ENCODE measurements at regions not wholly inside any gene's neighbourhood (a gene's known extent, or its start where the extent isn't known, plus 50 kb on each side); places are given as distances from the start of the nearest gene placed in this dataset.

- no peak for DNase-seq (ENCODE audit: extremely low read depth in 1 of 2, low read depth in 1 of 2)
These were observed 200.1 kb downstream of the CBLN1 start for GRCh38 chr16:49081554-49081953.

DNA sequence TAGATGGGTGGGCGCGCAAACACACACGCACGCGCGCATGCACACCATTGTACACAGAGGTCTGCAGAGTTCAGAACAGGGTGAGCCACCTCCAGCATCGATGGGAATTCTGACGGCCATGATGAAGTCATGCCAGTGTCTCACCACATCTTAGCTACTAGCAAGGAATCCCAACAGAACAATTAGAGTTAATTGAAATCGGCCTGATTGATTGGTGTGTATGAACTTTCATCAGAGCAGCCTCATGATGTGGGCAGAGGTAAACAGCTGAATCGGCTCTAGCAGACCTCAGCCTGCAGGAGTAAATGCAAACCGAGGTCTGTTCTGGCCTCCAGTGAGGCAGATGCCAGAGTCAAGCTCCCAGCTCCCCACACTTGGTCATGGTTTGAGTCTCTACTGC, 200.6 kb downstream of the CBLN1 start:
- DNase-seq (ENCODE audit: extremely low read depth in 1 of 2, low read depth in 1 of 2): no peak

GRCh38 chr16:49078571-49078970, 203.1 kb downstream of the CBLN1 start:
- DNase-seq (ENCODE audit: extremely low read depth in 1 of 2, low read depth in 1 of 2): no peak

- DNase-seq (ENCODE audit: extremely low read depth in 1 of 2, low read depth in 1 of 2): no peak
These were observed 203.5 kb downstream of the CBLN1 start for GRCh38 chr16:49078104-49078503.

- DNase-seq (ENCODE audit: extremely low read depth in 1 of 2, low read depth in 1 of 2): no peak
These were observed 205.9 kb downstream of the CBLN1 start for GRCh38 chr16:49075709-49076108.

GRCh38 chr16:49068224-49068623, 213.4 kb downstream of the CBLN1 start:
- DNase-seq (ENCODE audit: extremely low read depth in 1 of 2, low read depth in 1 of 2): no peak

- no peak for DNase-seq (ENCODE audit: extremely low read depth in 1 of 2, low read depth in 1 of 2)
These were observed 213.9 kb downstream of the CBLN1 start for GRCh38 chr16:49067776-49068175.

DNA sequence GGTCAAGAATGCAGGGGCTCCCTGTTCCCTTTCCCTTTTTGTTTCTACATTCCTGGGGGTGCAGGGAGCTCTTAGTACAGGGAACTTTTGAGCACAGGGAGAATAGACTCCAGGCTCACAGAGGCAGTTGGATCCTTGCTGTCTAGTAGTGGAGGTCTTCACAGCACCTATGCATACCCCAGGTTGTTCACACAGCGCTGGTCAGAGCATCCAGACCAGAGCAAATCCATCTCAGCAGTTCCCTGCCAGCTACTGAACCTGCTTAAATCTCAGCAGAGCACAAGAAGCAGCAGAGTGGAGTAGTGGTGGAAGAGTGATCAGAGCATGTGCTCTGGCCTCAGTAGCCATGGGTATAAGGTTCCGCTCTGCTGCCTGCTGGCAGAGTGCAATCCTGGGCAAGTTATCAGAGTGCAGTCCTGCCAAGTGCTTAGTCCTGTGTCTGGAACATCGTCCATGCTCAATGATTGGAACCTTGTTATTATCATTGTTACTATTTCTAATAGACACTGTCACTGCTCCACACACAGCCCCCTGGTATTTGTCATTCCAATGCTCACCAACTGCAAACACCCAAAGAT, 220.4 kb downstream of the CBLN1 start:
- no peak for DNase-seq (ENCODE audit: extremely low read depth in 1 of 2, low read depth in 1 of 2)

- no peak for DNase-seq (ENCODE audit: extremely low read depth in 1 of 2, low read depth in 1 of 2)
These were observed 220.9 kb downstream of the CBLN1 start for GRCh38 chr16:49060728-49061127.

DNA sequence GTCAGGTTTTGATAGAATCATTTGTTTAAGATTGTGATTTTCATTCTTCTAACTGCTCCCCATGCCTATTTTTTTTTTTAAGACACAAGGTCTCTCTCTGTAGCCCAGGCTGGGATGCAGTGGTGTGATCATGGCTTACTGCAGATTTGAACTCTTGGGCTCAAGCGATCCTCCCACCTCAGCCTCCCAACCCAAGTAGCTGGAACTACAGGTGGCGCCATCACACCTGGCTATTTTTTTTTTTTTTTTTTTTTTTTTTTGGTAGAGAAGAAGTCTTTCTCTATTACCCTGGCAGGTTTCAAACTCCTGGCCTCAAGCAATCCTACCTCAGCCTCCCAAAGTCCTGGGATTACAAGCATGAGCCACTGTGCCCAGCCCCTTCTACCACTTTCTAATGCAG, 223.3 kb downstream of the CBLN1 start:
- no peak for DNase-seq (ENCODE audit: extremely low read depth in 1 of 2, low read depth in 1 of 2)

DNA sequence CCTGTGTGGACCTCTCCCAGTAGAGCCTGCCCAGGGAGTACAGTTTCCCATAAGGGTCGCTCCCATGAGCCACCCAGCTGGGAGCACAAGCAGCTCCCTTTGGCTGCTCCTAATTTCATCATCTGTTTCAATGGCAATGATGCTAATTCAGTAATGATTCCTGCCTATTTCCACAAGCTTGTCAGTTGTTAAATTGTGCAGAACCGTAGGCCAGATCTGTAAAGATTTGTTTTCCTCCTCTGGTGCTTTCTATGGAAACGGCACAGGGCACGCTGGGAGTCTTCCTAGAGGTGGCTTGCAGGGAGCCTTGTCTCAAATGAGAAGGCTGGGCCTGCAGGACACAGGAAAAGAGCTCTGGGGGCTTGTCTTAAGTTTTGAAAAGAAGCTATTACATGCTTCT, 223.7 kb downstream of the CBLN1 start:
- DNase-seq (ENCODE audit: extremely low read depth in 1 of 2, low read depth in 1 of 2): no peak

- DNase-seq (ENCODE audit: extremely low read depth in 1 of 2, low read depth in 1 of 2): no peak
These were observed 224.2 kb downstream of the CBLN1 start for GRCh38 chr16:49057391-49057790.

DNA sequence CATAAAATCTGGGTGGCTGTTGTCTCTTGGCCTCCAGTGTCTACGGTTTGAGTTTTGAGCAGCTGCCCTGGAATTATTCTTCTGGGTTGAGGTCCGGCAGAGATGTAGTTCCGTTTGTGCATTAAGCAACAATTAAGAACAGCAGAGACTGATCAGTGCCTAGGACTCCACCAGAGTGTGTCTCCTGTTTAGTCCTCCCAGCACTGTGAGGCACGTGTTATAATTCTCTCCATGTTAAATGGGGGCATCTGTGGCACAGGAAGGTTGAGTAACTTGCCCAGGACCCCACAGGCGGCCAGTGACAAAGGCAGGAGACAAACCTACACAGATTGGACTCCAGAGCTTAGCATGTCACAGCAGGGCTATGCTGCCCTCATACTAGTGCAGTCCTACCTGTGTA, 225.1 kb downstream of the CBLN1 start:
- no peak for DNase-seq (ENCODE audit: extremely low read depth in 1 of 2, low read depth in 1 of 2)

DNA sequence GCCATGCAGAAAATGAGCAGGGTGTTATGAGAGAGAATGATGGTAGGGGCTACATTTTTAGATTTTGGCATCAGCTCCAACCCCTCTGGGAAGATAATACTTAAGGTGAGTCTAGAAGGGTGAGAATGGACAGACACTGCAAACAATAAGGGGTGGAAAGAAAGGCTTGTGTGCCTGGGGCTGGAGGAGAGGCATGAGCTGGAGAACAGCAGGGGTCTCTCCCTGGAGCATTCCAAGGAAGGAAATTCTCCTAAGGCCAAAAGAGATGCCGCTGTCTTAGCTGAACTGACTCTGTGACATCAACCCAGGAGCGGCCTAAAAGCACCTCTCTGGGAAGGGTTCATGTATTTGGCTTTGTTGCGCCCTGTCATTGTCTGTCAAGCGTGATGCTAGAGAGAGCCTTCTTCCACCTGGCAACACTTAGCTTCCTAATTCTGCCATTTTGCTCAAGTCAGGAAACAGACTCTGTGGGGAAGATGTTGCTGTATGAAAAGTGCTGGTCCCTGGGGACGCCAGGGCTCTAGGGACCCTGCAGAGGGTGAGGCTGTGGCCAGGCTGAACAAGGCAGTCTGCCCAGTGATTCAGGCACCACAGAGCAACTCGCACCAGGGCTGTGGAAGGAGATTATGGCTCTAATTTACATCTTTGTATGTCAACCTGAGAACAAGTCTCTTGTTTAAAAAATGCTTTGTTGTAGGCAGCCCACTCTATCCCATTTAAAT, 225.7 kb downstream of the CBLN1 start:
- no peak for DNase-seq (ENCODE audit: extremely low read depth in 1 of 2, low read depth in 1 of 2)

DNA sequence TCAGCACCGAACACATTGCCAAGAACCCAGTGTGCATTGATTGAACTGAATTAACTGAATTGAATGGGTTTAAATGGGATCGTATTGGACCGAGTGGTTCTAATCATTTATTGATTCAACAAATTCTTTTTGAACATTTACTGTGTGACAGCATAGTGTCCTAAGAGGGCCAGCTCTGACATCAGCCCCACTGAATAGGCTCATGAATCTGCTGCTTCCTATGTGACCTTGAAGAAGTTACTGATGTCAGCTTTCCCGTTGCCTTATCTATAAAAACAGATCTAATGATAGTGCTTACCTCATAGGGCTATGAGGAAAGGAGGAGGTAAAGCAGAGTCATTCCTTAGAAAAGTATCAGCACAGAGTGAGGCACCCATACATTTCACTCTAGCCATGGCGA, 226.3 kb downstream of the CBLN1 start:
- no peak for DNase-seq (ENCODE audit: extremely low read depth in 1 of 2, low read depth in 1 of 2)

GRCh38 chr16:49054606-49055005, 227.0 kb downstream of the CBLN1 start:
- no peak for DNase-seq (ENCODE audit: extremely low read depth in 1 of 2, low read depth in 1 of 2)

DNA sequence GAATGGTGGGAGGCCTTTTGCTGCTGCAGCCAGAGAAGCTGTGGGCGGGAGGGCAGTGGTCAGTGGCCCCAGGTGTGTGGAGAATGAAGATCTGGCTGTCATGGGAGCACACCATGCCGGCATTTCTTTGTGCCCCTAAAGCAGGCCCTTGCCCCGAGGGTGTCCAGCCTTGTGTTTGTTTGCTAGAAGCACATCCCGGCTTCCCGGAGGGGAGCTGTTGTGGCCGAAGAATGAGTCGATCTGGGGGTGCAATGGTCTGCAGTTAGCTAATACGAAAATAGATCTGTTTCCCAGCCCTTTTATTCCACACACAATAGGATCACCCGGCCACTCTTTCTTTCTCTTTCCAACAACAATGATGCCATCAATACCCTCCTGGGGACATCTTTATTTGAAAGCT, 228.8 kb downstream of the CBLN1 start:
- DNase-seq (ENCODE audit: extremely low read depth in 1 of 2, low read depth in 1 of 2): no peak

- no peak for DNase-seq (ENCODE audit: extremely low read depth in 1 of 2, low read depth in 1 of 2)
These were observed 230.1 kb downstream of the CBLN1 start for GRCh38 chr16:49051576-49051975.

GRCh38 chr16:49050607-49051006, 231.0 kb downstream of the CBLN1 start:
- no peak for DNase-seq (ENCODE audit: extremely low read depth in 1 of 2, low read depth in 1 of 2)

DNA sequence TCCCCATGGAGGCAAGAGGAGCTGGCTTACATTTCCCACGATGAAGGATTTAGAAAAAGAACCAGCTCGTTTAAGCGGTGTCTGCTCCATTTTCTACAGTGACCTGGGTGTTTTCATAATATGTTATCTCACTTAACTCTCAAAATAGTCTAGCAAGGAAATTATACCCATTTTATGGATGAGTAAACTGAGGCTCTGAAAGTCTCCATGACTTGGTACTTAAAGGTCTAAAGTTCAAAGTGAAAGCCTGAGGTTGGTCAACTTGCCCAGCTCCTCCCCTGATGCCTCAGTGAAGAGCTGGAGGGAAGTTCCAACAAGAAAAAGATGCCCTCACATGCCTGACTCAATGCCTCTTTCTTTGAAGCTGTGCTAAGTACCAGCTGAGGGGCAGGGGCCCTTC, 232.0 kb downstream of the CBLN1 start:
- no peak for DNase-seq (ENCODE audit: extremely low read depth in 1 of 2, low read depth in 1 of 2)

DNA sequence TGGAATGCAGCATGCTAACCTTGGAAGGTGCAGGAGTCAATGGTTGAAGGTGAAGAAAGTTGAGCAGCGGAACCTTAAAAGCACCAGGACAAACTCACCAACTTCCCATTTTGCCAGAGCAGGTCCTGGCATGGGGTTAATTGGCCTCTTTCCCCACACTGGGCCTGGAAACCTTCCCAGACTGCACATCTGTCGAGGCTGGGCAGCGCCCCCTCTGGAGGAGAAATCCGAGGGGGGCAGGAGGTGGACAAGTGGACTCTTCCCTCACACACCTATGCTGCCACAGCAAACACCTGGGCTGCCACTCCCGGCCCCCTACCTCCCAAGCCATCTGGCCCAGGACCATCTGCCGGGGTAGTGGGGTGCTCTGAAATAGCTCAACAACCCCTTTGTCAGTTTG, 232.4 kb downstream of the CBLN1 start:
- DNase-seq (ENCODE audit: extremely low read depth in 1 of 2, low read depth in 1 of 2): no peak

GRCh38 chr16:49048557-49048956, 233.1 kb downstream of the CBLN1 start:
- no peak for DNase-seq (ENCODE audit: extremely low read depth in 1 of 2, low read depth in 1 of 2)

DNA sequence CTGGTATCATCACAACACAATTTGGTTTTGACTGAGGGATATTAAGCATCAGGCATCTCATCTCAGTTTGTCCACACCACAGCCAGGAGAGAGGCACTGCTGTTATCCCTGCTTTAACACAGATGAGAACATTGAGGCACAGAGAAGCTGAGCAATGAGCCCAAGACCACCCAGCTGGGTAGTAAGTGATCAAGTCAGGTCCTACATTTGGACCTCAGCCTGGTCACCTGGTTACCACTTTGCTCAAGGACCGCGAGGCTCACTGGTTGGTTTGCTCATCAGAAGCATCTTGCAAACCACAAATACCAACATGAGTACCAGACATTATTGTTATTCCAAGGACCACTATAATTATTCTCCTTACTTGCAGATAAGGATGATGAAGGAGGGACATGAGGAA, 245.5 kb downstream of the CBLN1 start:
- no peak for DNase-seq (ENCODE audit: extremely low read depth in 1 of 2, low read depth in 1 of 2)

Measured in stimulated activated CD8-positive, alpha-beta memory T cell treated with anti-CD3 and anti-CD28 coated beads, Interleukin-7, amount 100 ng/mL, for 48 hours (primary cell).